GM18867 (cell line): ENCODE measurements at regions not wholly inside any gene's neighbourhood (a gene's known extent, or its start where the extent isn't known, plus 50 kb on each side); places are given as distances from the start of the nearest gene placed in this dataset.
"Not testable (repeated sequence)": the region's sequence is repeated elsewhere in the genome, so short reads cannot be mapped to it uniquely, and the experiment has no call there.

Source experiments
- ATAC-seq: cut with Tn5 transposase; IDR thresholded peaks from one replicate; pipeline ENCODE4 v1.9.1; 2021; ENCODE audit warnings: mild to moderate bottlenecking, moderate library complexity; ENCODE audit not compliant: unreplicated experiment

DNA sequence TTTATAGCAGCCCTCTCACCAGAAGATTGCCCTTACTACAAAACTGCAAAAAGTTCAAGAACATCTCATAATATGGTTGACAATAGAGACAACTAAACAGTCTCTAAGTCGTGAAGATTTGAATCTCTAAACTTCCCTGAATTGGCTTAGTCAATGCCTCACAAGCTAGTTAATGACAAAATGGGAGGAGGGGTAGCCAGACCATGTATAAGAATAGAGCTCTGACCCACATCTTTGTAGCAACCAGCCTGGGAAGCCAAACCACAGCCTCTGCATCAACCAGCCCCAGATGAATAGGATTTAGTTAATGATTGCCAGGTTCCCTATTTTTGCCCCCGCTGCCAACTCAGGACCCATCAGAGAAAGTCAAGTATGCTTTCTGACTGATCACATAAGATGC, 1265.9 kb upstream of the PCDH10 start:
- ATAC-seq: not testable (repeated sequence)

DNA sequence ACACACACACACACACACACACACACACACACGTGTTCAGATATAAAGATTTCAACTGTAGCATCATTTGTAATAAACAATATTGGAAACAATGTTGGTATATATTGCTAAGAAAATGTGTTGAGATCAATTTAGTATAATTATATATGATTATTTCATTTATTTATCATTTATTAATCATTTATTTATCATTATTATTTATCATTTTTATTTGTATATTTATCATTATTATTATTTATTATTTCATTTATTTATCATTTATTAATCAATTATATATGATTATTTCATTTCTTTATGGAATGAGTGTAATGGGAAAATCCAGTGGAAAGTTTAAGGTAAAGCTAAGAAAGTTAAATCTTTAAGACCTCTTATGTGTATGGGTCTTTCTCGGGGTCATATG, 1223.4 kb upstream of the PCDH10 start:
- ATAC-seq: not testable (repeated sequence)

DNA sequence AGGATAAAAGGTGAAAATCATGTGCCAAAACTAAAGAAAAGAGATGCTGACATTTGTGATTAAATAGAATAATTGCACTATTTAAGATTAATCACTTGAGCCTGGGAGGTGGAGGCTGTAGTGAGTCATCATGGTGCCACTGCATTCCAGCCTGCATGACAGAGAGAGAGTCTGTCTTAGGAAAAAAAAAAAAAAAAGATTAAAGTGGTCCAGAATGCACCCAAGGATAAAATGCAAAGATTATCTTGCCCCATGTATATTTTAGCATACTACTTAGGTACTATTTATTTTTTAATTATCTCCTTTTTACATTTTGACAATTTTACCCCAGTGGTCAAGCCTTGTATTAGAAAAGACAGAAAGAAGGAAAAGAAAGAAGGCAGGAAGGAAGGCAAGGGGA, 1181.4 kb upstream of the PCDH10 start:
- ATAC-seq: not testable (repeated sequence)

DNA sequence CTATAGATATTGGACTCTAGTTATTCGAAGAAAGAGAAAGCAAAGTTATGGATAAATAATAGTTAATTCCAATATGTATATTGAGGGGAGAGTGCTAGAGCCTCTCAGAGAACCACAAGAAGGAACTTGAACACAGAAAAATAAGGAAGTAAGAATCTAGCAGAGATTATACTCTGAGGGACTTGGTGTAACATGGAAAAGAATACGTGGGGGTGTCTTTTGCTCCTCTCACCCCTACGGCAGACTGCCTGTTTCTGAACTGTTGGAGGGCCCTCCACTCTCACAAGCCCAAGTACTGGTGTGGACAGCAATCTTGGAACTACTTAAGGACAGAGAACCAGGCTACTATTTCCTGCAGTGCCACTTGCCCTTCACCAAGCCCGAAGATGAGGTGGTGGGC, 1174.4 kb upstream of the PCDH10 start:
- ATAC-seq: no peak

DNA sequence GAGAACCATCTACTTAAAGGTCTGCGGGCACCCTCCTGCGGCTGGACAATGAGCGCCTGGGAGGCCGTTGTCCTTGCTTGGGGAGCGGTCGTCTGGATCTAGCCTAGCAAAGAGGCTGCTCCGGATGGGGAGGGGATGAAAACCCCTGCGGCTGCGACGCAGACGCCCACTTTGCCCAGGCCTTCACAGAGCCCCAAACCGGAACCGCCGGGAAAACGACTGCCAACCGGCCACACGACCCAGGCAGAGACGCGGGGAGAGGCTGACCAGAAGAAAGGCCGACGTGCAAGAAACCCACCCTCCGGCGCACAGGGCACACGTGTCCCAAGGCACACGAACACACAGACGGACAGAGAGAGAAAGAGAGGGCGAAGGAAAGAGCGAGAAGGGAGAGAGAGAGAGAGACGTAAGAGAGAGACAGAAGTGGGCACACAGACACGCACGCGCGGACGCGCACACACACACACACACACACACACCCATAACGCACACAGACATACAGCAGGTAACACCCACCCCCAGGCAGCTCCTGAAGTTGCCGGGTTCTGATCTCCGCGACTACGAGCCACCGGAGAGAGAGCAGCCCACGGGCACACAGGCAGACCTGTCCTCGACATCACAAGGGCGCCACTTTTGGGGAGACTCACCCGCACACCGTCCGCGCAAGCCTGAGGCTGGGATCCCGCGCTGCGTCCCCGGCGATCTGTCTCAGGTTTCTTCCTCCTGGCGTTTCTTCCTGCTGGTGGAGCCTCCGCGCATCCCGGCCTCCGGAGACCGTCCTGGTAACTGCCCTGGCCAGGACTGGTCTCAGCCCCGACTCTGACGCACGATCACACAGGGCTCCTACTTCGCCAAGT, 1173.6 kb upstream of the PCDH10 start:
- ATAC-seq: not testable (repeated sequence)

DNA sequence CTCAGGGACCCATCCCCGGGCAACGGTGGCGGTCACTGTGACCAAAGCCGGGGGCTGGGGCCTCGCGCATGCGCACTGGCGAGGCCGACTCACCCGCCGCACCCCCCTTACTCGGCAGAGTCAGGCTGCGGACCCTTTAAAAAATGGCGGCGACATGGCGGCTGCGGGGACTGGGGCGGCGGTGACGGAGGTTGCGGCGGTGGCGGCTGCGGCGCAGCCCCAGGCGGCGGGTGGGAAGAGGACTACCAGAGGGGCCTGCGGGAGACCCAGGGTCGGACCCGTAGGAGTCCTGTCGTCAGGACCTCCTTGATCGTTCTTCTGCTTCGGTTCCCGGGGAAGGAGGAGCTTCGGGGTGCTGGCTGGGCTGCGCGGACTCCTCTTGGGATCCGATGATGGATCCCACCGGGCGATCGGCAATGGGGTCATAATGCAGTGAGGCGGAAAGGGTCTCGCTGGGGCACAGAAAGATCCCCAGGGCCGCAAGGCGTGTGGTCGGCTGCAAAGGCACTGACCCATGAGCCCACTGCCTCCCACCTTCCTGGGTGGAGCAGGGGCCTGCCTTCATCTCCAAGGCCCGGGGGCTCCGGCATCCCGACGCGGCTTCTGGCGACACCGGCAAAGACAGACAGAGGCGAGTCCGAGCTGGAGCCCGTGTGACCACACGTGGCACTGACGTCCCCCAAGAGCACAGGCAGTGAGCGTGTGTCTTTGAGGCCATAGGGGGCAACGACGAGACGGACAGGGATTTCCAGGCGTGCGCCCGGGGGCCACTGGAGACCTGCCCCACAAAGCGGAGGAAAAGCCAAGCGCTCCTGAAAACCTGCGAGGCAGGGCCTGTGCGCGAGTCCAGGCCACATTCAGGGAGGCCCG, 1172.7 kb upstream of the PCDH10 start:
- ATAC-seq: not testable (repeated sequence)

DNA sequence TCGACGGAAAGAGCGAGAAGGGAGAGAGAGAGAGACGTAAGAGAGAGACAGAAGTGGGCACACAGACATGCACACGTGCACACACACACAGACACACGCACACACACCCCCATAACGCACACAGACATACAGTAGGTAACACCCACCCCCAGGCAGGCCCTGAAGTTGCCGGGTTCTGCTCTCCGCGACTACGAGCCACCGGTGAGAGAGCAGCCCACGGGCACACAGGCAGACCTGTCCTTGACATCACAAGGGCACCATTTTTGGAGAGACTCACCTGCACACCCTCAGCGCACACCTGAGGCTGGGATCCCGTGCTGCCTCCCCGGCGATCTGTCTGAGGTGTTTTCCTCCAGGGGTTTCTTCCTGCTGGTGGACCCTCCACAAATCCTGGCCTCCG, 1171.0 kb upstream of the PCDH10 start:
- no peak for ATAC-seq

DNA sequence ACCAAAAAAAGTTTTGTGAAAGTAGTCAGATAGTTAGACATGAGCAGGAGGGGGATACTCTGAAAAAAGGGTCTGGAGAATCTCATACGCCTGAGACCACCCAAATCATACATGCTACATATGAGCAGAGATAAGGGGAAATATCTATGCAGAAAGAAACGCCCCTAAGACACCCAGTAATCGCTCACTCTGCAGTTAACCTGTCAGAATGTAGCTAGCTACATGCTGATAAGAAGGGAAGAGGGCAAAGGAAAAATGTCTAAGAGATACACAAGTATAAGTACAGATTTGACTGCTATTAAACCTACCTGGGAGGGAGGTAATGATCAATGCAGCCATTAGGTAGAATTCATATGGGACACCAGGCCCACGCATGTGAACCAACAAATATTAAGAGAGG, 1159.5 kb upstream of the PCDH10 start:
- ATAC-seq: no peak

DNA sequence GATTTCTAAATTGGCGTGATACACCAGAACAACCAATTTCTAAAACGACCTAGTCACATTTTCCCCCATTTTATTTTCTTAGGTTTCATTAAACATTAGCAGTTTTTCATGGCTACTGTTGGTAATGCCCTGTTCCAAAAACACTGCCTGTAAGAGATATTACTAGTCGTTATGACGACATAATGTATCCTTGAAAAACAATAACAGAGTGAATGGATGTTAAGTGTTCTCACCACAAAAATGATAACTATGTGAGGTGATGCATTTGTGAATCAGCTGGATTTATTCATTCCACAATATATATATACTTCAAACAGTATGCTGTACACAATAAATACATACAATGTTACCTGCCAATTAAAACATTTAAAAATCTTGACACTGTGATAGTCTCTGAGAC, 1147.6 kb upstream of the PCDH10 start:
- no peak for ATAC-seq

DNA sequence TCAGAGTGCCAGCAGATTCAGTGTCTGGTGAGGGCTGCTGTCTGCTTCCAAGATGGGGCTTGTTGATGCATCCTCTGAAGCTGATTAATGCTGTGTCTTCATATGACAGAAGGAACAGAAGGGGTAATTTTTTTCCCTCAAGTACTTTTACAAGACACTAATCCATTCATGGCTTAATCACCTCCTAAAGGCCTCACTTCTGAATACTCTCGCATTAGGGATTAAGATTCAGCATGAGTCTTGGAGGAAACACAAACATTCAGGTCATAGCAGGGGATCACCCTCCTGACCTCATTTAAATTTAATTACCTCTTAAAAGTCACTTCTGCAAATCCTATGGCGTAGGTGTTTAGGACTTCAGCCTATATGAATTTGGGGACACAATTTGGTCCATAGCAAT, 1145.5 kb upstream of the PCDH10 start:
- no peak for ATAC-seq

DNA sequence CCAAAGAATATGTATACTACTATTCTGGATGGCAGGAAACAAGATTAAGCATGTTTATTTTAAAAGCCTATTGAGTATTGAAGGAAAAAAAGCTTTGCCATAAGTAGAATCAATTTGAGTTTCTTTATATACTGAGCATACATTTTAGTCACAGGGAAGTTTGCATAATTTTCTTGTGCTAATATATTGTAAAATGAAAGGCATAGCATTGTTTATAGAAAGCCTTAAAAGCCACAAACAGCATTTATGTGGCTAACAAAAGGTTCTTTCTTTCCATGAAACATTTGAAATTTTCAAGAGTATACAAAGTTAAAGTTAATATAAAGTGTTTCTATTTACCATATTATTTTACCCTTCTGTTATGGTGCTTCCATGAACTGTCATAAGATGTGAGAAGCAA, 1133.8 kb upstream of the PCDH10 start:
- ATAC-seq: no peak

DNA sequence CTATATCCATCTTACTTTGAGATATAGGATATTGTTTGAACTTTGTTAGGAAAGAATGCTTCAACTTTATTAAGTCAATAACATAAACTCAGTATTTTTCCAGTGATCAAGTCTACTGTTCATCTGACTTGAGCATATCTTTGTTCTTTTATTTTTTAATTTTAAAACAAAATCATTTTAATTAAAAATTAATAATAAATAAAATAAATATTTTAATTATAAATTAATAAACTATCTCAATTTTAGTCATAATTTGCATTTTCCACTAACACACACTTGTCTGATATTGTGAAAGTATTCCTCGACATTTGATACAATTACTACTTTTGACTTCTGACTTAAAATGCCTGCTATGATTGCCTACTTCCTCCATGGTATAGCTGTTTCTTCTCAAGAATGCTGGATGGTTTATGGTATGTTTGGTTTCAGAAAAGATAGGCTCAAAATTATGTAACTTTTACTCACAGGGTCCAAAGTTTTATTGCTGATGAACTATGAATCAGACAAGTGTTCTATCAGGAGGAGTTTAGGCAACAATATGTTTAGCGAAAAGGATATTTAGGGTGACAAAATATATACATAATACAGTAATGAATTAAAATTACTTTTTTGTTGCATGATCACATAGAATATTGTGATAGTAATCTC, 1132.3 kb upstream of the PCDH10 start:
- no peak for ATAC-seq

DNA sequence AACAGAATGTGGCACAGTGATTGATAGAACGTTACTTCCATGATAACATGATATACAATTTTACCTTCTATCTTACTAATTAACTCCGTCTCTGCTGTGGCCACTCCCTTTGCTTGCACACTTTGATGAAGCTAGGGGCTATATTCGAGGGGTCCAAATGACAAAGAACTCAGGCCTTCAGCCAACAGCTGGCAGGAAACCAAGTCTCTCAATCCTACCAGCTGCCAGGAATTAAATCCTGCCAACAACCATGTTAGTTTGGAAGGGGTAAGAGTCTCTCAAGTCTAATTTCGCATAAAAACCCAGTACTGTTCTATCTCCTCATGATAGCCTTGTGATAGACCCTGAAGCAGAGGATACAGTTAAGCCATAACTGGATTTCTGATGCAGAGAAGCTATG, 1122.9 kb upstream of the PCDH10 start:
- no peak for ATAC-seq

DNA sequence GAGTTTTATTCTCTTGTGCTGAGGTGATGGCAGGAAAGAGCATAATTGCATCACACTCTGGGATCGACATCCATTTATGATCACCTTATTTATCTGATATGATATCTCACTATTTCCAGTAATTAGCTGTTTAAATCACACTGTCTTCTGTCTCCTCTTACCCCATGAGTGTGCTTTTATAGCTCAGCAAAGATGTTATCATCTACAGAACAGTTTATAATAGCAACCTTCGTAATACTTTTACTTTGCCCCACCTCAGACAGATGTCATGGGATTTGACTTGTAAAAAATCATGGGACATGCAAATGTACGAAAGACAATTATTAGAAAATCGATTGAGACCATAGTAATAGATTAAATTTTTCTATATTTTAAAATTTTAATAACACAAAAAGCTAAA, 1122.3 kb upstream of the PCDH10 start:
- ATAC-seq: no peak

DNA sequence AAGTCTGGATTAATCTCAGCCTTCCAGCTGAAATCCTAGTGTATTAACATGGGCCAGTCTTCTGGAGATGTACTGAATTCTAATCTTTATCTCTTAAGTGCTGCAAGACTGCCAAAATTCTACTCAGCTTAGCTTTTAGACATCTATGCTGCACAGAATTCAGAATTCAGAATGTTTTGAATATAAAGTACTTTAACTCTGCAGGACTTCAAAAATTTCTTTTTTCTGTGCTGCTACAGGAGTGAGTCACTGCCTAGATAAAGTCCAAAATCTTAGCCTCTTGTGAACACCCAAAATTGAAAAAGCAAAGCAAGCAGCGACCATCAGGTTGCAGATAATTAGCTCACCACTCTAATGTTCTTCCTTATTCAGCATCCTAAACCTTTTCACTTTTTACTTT, 1092.6 kb upstream of the PCDH10 start:
- ATAC-seq: no peak

DNA sequence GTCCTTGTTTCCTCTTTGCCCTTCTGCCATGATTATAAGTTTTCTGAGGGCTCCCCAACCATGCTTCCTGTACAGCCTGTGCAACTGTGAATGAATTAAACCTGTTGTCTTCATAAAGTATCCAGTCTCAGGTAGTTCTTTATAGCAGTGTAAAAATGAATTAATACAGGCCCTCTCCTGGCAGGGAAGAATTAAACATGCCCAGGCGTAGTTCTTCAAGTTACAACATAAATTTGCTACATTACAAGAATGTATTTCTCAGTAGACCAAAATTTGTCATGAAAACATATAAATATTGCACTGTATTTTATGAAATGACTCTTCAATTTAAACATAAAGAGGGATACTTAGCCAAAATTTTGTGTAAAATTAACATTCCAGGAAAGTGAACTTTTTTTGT, 1089.9 kb upstream of the PCDH10 start:
- ATAC-seq: no peak

DNA sequence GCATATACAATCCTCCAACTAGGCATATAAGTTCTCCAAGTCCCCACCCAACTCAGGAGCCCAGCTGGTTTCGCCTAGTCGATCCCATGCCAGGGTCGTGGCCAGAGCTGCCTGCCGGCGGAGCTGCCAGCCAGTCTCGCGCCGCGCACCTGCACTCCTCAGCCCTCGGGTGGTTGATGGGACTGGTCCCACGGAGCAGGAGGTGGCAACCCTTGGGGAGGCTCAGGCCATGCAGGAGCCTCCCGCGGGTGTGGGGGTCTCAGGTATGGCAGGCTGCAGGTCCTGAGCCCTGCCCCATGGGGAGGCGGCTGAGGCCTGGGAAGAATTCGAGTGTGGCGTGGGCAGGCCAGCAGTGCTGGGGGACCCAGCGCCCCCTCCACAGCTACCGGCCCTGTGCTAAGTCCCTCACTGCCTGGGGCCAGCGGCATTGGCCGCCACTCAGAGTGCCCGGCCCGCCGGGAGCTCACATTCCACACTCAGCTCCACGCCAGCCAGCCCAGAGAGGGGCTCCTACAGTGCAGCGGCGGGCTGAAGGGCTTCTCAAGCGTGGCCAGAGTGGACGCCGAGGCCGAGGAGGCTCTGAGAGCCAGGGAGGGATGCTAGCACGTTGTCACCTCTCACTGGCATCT, 1086.4 kb upstream of the PCDH10 start:
- ATAC-seq: no peak

DNA sequence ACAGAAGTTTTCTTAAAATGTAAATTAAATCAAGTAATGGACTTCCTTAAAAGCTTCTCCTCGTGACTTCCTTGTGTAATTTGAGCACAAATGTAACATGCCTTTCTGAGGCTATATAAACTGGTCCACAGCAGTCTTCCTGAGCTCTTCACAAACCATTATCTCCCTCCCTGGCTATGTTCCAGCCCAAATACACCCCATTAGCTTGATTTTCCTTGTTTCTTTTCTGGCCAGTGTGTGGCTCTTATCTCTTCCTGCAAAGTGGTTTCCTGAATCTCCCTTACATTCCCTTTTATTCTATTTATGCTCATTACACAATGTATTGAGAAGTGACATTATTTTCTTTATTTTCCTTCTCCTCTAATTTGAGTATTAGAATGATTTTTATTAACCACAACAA, 1085.3 kb upstream of the PCDH10 start:
- no peak for ATAC-seq

DNA sequence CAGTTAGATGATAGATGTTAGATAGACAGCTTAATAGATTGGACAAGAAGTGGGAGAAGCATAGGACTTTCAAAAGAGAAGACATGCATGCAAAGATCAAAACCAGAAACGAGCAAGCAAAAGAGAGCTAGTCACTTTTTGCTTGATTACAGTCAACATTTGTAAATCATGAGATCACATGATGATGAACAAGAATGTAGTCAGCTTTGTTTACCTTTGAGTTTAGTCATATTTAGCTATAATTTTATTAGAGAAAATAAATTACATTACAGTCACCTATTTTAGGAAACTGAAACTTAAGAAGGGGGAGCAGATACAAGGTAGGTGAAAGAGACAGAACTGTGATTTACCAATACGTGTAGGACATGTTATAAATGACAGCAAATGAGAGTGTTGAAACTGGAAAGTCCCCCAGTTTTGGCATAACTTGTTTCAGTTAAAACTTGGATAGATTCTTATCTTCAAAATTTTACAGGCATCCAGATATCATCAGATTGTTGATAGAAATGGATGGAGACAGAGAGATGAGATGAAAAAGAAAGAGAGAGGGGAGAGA, 1083.1 kb upstream of the PCDH10 start:
- no peak for ATAC-seq

DNA sequence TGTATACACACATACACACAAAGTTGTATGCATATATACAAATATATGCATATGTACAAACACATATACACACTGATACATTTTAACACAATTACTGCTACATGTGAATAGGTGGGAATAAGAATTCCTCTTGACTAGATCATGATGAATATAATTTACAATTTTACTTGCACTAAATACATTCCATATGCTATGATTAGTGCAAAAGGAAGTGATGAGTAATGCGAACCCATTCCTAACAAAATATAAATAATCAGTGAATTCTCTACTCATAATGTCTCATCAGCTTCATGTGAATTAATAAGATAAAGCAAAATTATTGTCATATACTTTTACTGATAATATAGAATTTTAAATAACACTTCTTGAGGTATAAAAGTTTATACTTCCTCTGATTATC, 1077.3 kb upstream of the PCDH10 start:
- ATAC-seq: no peak

DNA sequence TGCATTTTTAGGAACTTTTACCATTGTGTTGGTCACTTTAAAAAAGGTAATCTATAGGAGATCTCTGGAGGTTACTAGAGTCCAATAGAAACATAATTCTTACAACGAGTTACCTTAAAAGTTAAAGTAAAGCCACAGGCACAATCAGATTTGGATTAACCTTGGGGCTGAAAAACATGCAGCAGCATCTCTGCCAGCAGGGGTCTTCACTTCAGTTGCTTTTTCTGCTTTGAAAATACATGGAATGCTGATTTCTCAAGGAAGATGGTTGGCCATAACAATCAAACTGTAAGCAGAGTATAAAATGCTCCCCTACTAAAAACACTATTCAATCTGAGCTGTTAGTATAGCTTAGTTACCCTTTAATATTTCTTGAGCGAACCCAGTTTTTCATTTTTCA, 1072.3 kb upstream of the PCDH10 start:
- no peak for ATAC-seq
